IMR-90 (cell line): ENCODE measurements at regions not wholly inside any gene's neighbourhood (a gene's known extent, or its start where the extent isn't known, plus 50 kb on each side); places are given as distances from the start of the nearest gene placed in this dataset.

Experiments used
- ATAC-seq: fragments of 200-7000 bp; cut with Tn5 transposase; 2 replicates; pipeline ENCODE4 v1.9.1; 2020; ENCODE audit warnings: low read depth, mild to moderate bottlenecking, moderate library complexity
- BruUV-seq: library from RNA; stranded (reverse); fragments of 400-500 nt; replicated peaks from 2 replicates; lab custom pipeline; 2021; lab: Mats Ljungman, UMichigan
- CTCF ChIA-PET: fragments of 300-600 bp; formaldehyde crosslinking; extraction: SDS; loops from one replicate; lab custom pipeline; 2021; ENCODE audit warnings: antibody characterized with exemption; lab: Yijun Ruan, JAX
- POLR2A ChIA-PET: fragments of 300-600 bp; sonication (Branson Sonifier 250); formaldehyde crosslinking; loops from one replicate; lab custom pipeline; 2022; ENCODE audit warnings: antibody characterized with exemption; ENCODE audit not compliant: unreplicated experiment; lab: Charles Lee
- DNase-seq: peaks from one replicate; pipeline ENCODE4 v3.0.0; 2013
- H2AFZ ChIP-seq: replicated peaks from 2 replicates; pipeline ENCODE3; 2013; ENCODE audit warnings: low read length, mild to moderate bottlenecking; ENCODE audit not compliant: poor library complexity
- H2AK5ac ChIP-seq: 2 replicates; pipeline ENCODE4 v1.6.1; 2013; ENCODE audit warnings: low read depth, low read length, inconsistent platforms
- H2AK9ac ChIP-seq: replicated peaks from 2 replicates; pipeline ENCODE3; 2013; ENCODE audit warnings: mild to moderate bottlenecking, low read depth, low read length, moderate library complexity; ENCODE audit not compliant: poor library complexity
- H2BK120ac ChIP-seq: 2 replicates; pipeline ENCODE4 v1.6.1; 2013; ENCODE audit warnings: low read depth, low read length, inconsistent platforms
- H2BK15ac ChIP-seq: 3 replicates; pipeline ENCODE4 v1.6.1; 2013; ENCODE audit warnings: low read depth, low read length, inconsistent platforms
- H2BK20ac ChIP-seq: 2 replicates; pipeline ENCODE4 v1.6.1; 2013; ENCODE audit warnings: low read depth, mild to moderate bottlenecking, inconsistent platforms, low read length, moderate library complexity
- H2BK5ac ChIP-seq: 2 replicates; pipeline ENCODE4 v1.6.1; 2013; ENCODE audit warnings: mild to moderate bottlenecking, low read depth, low read length, inconsistent platforms; ENCODE audit not compliant: poor library complexity, severe bottlenecking
- H3K14ac ChIP-seq: replicated peaks from 2 replicates; pipeline ENCODE4 v1.6.1; 2013; ENCODE audit warnings: low read depth, low read length, inconsistent platforms
- H3K18ac ChIP-seq: 2 replicates; pipeline ENCODE4 v1.6.1; 2013; ENCODE audit warnings: low read depth, low read length, control low read depth
- H3K23ac ChIP-seq: 2 replicates; pipeline ENCODE4 v1.6.1; 2013; ENCODE audit warnings: low read depth, low read length, inconsistent platforms
- H3K27ac ChIP-seq: 2 replicates; pipeline ENCODE4 v1.5.1; 2013; ENCODE audit warnings: mild to moderate bottlenecking, control low read depth, low read length; ENCODE audit not compliant: insufficient read depth
- H3K27me3 ChIP-seq: 2 replicates; pipeline ENCODE4 v1.6.1; 2013; ENCODE audit warnings: low read length; ENCODE audit not compliant: control insufficient read depth, insufficient read depth
- H3K36me3 ChIP-seq: 2 replicates; pipeline ENCODE4 v1.6.1; 2013; ENCODE audit warnings: low read length, mixed read lengths; ENCODE audit not compliant: control insufficient read depth, insufficient read depth
- H3K4ac ChIP-seq: 2 replicates; pipeline ENCODE4 v1.6.1; 2013; ENCODE audit warnings: low read depth, low read length, inconsistent platforms
- H3K4me1 ChIP-seq: 2 replicates; pipeline ENCODE4 v1.6.1; 2013; ENCODE audit warnings: low read length, mixed read lengths; ENCODE audit not compliant: control insufficient read depth, insufficient read depth
- H3K4me2 ChIP-seq: 2 replicates; pipeline ENCODE4 v1.6.1; 2013; ENCODE audit warnings: low read depth, mild to moderate bottlenecking, control low read depth, low read length, moderate library complexity
- H3K4me3 ChIP-seq: 2 replicates; pipeline ENCODE4 v1.5.1; 2013; ENCODE audit warnings: low read depth, mild to moderate bottlenecking, control low read depth, low read length, moderate library complexity; ENCODE audit not compliant: insufficient read depth
- H3K56ac ChIP-seq: 2 replicates; pipeline ENCODE4 v1.6.1; 2013; ENCODE audit warnings: low read length, inconsistent platforms; ENCODE audit not compliant: insufficient read depth; ENCODE audit errors: extremely low read depth
- H3K79me1 ChIP-seq, 2 experiments: 2 replicates each; pipeline ENCODE4 v1.6.1; 2013; ENCODE audit warnings: low read length in 2 of 2, inconsistent platforms in 1 of 2, low read depth in 1 of 2
- H3K9ac ChIP-seq: 2 replicates; pipeline ENCODE4 v1.6.1; 2013; ENCODE audit warnings: low read depth, low read length, control low read depth
- H3K9me1 ChIP-seq: 2 replicates; pipeline ENCODE4 v1.6.1; 2013; ENCODE audit warnings: low read length, inconsistent platforms; ENCODE audit not compliant: insufficient read depth
- H3K9me3 ChIP-seq: 2 replicates; pipeline ENCODE4 v1.6.1; 2013; ENCODE audit warnings: low read length; ENCODE audit not compliant: control insufficient read depth, insufficient read depth
- H4K20me1 ChIP-seq: 2 replicates; pipeline ENCODE4 v1.6.1; 2013; ENCODE audit warnings: low read length, inconsistent platforms; ENCODE audit not compliant: insufficient read depth
- H4K5ac ChIP-seq: 2 replicates; pipeline ENCODE4 v1.6.1; 2013; ENCODE audit warnings: mild to moderate bottlenecking, low read depth, low read length, control low read depth
- H4K8ac ChIP-seq, 2 experiments: 2 replicates each; pipeline ENCODE4 v1.6.1; 2013; ENCODE audit warnings: low read depth in 2 of 2, low read length in 2 of 2, control low read depth in 1 of 2, inconsistent platforms in 1 of 2
- H4K91ac ChIP-seq: 2 replicates; pipeline ENCODE4 v1.6.1; 2013; ENCODE audit warnings: low read depth, low read length, inconsistent platforms; ENCODE audit not compliant: insufficient read depth
- CEBPB ChIP-seq: IDR thresholded peaks from 2 replicates; pipeline ENCODE4 v1.6.1; 2012; ENCODE audit warnings: low read depth, low read length, improper control_type of control experiment
- MAFK ChIP-seq: IDR thresholded peaks from 2 replicates; pipeline ENCODE4 v1.6.1; 2012; ENCODE audit warnings: low read depth, low read length, improper control_type of control experiment
- MXI1 ChIP-seq: IDR thresholded peaks from 2 replicates; pipeline ENCODE4 v1.6.1; 2012; ENCODE audit warnings: low read depth, mild to moderate bottlenecking, low read length, moderate library complexity, borderline replicate concordance
- POLR2A ChIP-seq: IDR thresholded peaks from 2 replicates; pipeline ENCODE4 v1.6.1; 2012; ENCODE audit warnings: mild to moderate bottlenecking, low read depth, low read length
- RAD21 ChIP-seq: IDR thresholded peaks from 2 replicates; pipeline ENCODE4 v1.6.1; 2012; ENCODE audit warnings: low read length, improper control_type of control experiment
- RFX5 ChIP-seq: IDR thresholded peaks from 2 replicates; pipeline ENCODE4 v1.8.0; 2012; ENCODE audit warnings: low read depth, mild to moderate bottlenecking, low read length, moderate library complexity
- WGBS, 2 experiments: methylation state at CpG; one replicate each; pipeline versions ENCODE4 v1.1.5 to v1.1.7; 2013; ENCODE audit warnings: missing lambda C conversion rate in 2 of 2; ENCODE audit not compliant: insufficient read length in 1 of 2; ENCODE audit errors: extremely low coverage in 2 of 2; 5-methylcytosine and 5-hydroxymethylcytosine counted together
- dilution Hi-C: fragments of 300-500 bp; cut with HindIII; formaldehyde crosslinking; loops from one replicate; pipeline ENCODE4 v1.14.3; 2018; ENCODE audit warnings: low sequenced_read_pairs; ENCODE audit not compliant: unreplicated experiment
- in situ Hi-C: fragments of 300-500 bp; cut with MboI; formaldehyde crosslinking; loops from 3 replicates; pipeline ENCODE4 v1.14.3; 2019; ENCODE audit warnings: low sequenced_read_pairs, inconsistent platforms, mixed read lengths
- intact Hi-C: fragments of 100-400 bp; cut with micrococcal nuclease; formaldehyde crosslinking; loops from 2 replicates; pipeline ENCODE4 v1.10.0; 2022
- TF ChIP-seq, protein P1 (sequence below): conservative IDR thresholded peaks from 2 replicates; pipeline ENCODE4 v1.5.1; 2012; ENCODE audit warnings: mild to moderate bottlenecking, low read depth, low read length, improper control_type of control experiment
- TF ChIP-seq, protein P2 (sequence below): fragments of 150-350 bp; IDR thresholded peaks from 2 replicates; pipeline ENCODE4 v1.6.1; 2016; ENCODE audit warnings: low read depth, mild to moderate bottlenecking, low read length, moderate library complexity, borderline replicate concordance

DNA sequence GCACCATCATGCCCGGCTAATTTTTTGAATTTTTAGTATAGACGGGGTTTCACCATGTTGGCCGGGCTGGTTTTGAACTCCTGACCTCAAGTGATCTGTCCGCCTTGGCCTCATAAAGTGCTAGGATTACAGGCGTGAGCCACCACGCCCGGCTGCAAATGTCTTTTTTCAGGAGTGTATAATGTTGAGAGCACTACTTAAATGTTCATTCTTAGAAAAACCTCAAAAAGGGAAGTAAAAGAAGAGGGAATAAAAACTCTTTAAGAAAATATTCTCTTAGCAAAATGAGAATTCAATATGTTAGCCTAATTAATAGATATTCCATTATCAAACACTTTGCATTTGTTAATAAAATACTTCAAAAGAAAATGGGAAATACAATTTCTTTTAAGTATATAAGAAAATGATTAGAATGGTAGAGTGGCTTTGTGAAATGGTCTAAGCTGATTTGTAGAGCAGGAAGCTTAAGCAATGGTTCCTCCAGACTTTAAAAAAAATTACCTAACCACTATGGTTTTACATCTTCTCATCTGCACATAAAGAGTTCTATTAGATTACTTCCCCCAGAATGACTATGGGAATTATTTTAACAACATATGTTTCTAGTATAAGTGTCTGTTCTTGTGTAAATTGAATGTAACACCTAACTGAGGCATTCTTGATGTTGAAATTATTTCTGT, 226.7 kb upstream of the ALCAM start:
- no peak overlapping the region for H3K27ac ChIP-seq
- in situ Hi-C loops (no loop called here), intact Hi-C loops (no loop called here), dilution Hi-C loops (no loop called here)
- H3K14ac ChIP-seq = no peak overlapping the region
- POLR2A ChIA-PET = no interaction called here
- CTCF ChIA-PET = no interaction called here
- no peak overlapping the region for H2AK9ac ChIP-seq
- H3K56ac ChIP-seq = no peak overlapping the region
- no peak overlapping the region for H2AFZ ChIP-seq
- H4K8ac ChIP-seq = no peak overlapping the region
- H3K79me1 ChIP-seq = no peaks in the 10 kb centered on the region
- no peak overlapping the region for H3K4me2 ChIP-seq
- no peak overlapping the region for H3K23ac ChIP-seq
- H3K9me3 ChIP-seq = no peaks in the 10 kb centered on the region
- no peaks in the 10 kb centered on the region for H3K4me1 ChIP-seq
- no peak overlapping the region for H2BK20ac ChIP-seq
- H2BK5ac ChIP-seq = no peak overlapping the region
- H3K9ac ChIP-seq = no peak overlapping the region
- no TSS peak for BruUV-seq
- no peak for ATAC-seq
- no peak overlapping the region for H3K18ac ChIP-seq
- no peaks in the 10 kb centered on the region for H3K36me3 ChIP-seq
- DNase-seq = no peak
- H4K91ac ChIP-seq = no peak overlapping the region
- no peaks in the 10 kb centered on the region; the same call in 1 of the 2 replicates for H3K9me1 ChIP-seq
- H3K27me3 ChIP-seq = no peaks in the 10 kb centered on the region
- H4K5ac ChIP-seq = no peak overlapping the region
- TF ChIP-seq, protein P1, sequence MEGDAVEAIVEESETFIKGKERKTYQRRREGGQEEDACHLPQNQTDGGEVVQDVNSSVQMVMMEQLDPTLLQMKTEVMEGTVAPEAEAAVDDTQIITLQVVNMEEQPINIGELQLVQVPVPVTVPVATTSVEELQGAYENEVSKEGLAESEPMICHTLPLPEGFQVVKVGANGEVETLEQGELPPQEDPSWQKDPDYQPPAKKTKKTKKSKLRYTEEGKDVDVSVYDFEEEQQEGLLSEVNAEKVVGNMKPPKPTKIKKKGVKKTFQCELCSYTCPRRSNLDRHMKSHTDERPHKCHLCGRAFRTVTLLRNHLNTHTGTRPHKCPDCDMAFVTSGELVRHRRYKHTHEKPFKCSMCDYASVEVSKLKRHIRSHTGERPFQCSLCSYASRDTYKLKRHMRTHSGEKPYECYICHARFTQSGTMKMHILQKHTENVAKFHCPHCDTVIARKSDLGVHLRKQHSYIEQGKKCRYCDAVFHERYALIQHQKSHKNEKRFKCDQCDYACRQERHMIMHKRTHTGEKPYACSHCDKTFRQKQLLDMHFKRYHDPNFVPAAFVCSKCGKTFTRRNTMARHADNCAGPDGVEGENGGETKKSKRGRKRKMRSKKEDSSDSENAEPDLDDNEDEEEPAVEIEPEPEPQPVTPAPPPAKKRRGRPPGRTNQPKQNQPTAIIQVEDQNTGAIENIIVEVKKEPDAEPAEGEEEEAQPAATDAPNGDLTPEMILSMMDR = no peak
- TF ChIP-seq RAD21 (no peak), MXI1 (no peak), RFX5 (no peak), CEBPB (no peak), POLR2A (no peak), MAFK (no peak)
- TF ChIP-seq, protein P2, sequence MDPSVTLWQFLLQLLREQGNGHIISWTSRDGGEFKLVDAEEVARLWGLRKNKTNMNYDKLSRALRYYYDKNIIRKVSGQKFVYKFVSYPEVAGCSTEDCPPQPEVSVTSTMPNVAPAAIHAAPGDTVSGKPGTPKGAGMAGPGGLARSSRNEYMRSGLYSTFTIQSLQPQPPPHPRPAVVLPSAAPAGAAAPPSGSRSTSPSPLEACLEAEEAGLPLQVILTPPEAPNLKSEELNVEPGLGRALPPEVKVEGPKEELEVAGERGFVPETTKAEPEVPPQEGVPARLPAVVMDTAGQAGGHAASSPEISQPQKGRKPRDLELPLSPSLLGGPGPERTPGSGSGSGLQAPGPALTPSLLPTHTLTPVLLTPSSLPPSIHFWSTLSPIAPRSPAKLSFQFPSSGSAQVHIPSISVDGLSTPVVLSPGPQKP = no peak
- H3K4ac ChIP-seq = no peak overlapping the region
- H4K20me1 ChIP-seq = no peaks in the 10 kb centered on the region
- H3K4me3 ChIP-seq = no peak overlapping the region
- 100% methylated on average over 2 of the region's 7 CpGs; no CpG with 5 or more reads in 1 of the 2 experiments for WGBS, 2 experiments
- no peak overlapping the region for H2BK120ac ChIP-seq
- no peak overlapping the region for H2AK5ac ChIP-seq
- H2BK15ac ChIP-seq = no peak overlapping the region
